Calu3 (cell line): ENCODE measurements at regions not wholly inside any gene's neighbourhood (a gene's known extent, or its start where the extent isn't known, plus 50 kb on each side); places are given as distances from the start of the nearest gene placed in this dataset.

ENCODE experiments used
- BruUV-seq: library from RNA; stranded (reverse); fragments of 400-500 nt; replicated peaks from 2 replicates; lab custom pipeline; 2021; lab: Mats Ljungman, UMichigan
- CTCF ChIA-PET: fragments of 300-600 bp; sonication (Branson Sonifier 250); formaldehyde crosslinking; loops from one replicate; lab custom pipeline; 2022; ENCODE audit warnings: antibody characterized with exemption; lab: Charles Lee
- DNase-seq: peaks from one replicate; pipeline ENCODE4 v3.0.0; 2022
- H3K27ac Mint-ChIP-seq: one replicate; pipeline ENCODE4 v1.8.0; 2022; ENCODE audit warnings: mixed read lengths; ENCODE audit not compliant: unreplicated experiment
- H3K27me3 Mint-ChIP-seq: one replicate; pipeline ENCODE4 v1.8.0; 2022; ENCODE audit warnings: mixed read lengths; ENCODE audit not compliant: unreplicated experiment
- H3K36me3 Mint-ChIP-seq: one replicate; pipeline ENCODE4 v1.8.0; 2022; ENCODE audit warnings: mild to moderate bottlenecking, moderate library complexity, mixed read lengths; ENCODE audit not compliant: insufficient read depth, unreplicated experiment
- H3K4me1 Mint-ChIP-seq: one replicate; pipeline ENCODE4 v1.8.0; 2022; ENCODE audit warnings: mild to moderate bottlenecking, low read depth, mixed read lengths; ENCODE audit not compliant: unreplicated experiment
- H3K4me3 Mint-ChIP-seq: one replicate; pipeline ENCODE4 v1.8.0; 2022; ENCODE audit warnings: mild to moderate bottlenecking, low read depth, moderate library complexity, mixed read lengths; ENCODE audit not compliant: unreplicated experiment
- H3K9me3 Mint-ChIP-seq: one replicate; pipeline ENCODE4 v1.8.0; 2022; ENCODE audit warnings: low read depth, mixed read lengths; ENCODE audit not compliant: unreplicated experiment
- intact Hi-C: fragments of 100-400 bp; cut with micrococcal nuclease; formaldehyde crosslinking; loops from one replicate; pipeline ENCODE4 v1.10.0; 2022; ENCODE audit not compliant: unreplicated experiment
- TF ChIP-seq, protein P1 (sequence below): fragments of 200-600 bp; IDR thresholded peaks from one replicate; pipeline ENCODE4 v1.8.0; 2022; ENCODE audit warnings: antibody characterized with exemption; ENCODE audit not compliant: unreplicated experiment

DNA sequence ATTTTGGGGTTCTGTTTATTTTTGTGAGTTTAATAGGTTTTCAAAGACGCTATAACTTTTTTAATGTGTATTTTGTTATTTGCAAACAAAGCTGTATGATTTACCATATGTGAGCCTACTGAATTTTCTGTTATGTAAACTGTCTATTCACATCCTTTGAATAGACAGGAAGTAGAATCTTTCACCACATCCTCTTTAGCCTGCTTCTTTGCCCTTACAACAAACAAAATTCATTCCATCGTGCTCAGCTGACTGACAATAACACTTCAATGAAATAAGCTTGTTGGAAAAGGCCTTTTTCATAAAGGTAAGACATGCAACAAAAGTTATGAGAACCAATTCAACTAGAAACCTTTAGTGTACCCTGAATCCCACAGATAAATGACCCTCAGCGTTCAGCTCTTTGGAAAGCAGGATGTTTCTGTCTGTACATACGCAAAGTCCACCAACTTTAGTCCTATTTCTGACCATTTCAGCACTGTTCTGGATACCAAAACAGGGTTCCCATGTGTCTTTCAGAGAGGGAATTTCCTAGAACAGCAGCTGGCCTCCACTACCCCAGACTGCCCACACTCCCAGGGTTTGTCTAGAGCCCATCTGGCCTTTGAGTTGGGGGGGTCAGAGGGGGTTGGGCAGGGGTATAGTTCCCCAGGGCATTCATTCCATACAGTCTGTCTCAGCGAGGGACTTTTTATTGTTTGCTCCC lies 71.3 kb downstream of the DUSP6 start:
- TF ChIP-seq, protein P1, sequence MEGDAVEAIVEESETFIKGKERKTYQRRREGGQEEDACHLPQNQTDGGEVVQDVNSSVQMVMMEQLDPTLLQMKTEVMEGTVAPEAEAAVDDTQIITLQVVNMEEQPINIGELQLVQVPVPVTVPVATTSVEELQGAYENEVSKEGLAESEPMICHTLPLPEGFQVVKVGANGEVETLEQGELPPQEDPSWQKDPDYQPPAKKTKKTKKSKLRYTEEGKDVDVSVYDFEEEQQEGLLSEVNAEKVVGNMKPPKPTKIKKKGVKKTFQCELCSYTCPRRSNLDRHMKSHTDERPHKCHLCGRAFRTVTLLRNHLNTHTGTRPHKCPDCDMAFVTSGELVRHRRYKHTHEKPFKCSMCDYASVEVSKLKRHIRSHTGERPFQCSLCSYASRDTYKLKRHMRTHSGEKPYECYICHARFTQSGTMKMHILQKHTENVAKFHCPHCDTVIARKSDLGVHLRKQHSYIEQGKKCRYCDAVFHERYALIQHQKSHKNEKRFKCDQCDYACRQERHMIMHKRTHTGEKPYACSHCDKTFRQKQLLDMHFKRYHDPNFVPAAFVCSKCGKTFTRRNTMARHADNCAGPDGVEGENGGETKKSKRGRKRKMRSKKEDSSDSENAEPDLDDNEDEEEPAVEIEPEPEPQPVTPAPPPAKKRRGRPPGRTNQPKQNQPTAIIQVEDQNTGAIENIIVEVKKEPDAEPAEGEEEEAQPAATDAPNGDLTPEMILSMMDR = no peak
- BruUV-seq = no TSS peak

DNA sequence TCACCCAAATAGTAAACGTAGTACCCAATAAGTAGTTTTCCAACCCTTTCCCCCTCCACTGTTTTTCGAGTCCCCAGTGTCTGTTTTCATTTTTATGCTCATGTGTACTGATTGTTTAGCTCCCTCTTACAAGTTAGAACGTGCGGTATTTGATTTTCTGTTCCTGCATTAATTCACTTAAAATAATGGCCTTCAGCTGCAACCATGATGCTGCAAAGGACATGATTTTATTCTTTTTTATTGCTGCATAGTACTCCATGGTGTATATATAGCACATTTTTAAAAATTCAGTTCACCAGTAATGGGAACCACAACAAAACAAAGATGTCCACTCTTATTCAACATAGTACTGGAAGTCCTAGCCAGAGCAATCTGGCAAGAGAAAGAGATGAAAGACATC lies 72.8 kb downstream of the DUSP6 start:
- Mint-ChIP-seq H3K27ac (no peak overlapping the region), H3K36me3 (no peaks in the 10 kb centered on the region), H3K27me3 (no peaks in the 10 kb centered on the region), H3K4me1 (no peaks in the 10 kb centered on the region), H3K9me3 (no peaks in the 10 kb centered on the region), H3K4me3 (no peak overlapping the region)
- DNase-seq = no peak
- TF ChIP-seq, protein P1 = no peak
- intact Hi-C loops = no loop called here
- BruUV-seq = no TSS peak
- CTCF ChIA-PET = no interaction called here

More for the DNA sequence above, 71.3 kb downstream of the DUSP6 start:
- Mint-ChIP-seq H3K27me3 (no peaks in the 10 kb centered on the region), H3K4me1 (no peaks in the 10 kb centered on the region), H3K27ac (no peak overlapping the region), H3K36me3 (no peaks in the 10 kb centered on the region), H3K4me3 (no peak overlapping the region), H3K9me3 (no peaks in the 10 kb centered on the region)
- CTCF ChIA-PET = interaction anchor here (0.6 kb wide), 2 partner anchors 8 to 50 kb away, joined by 3 to 6 read pairs; no protein-coding TSS in a partner anchor
- DNase-seq = no peak
- intact Hi-C loops = loop anchor here (10.0 kb wide), 1 partner anchor 184 kb away; no protein-coding TSS in a partner anchor

DNA sequence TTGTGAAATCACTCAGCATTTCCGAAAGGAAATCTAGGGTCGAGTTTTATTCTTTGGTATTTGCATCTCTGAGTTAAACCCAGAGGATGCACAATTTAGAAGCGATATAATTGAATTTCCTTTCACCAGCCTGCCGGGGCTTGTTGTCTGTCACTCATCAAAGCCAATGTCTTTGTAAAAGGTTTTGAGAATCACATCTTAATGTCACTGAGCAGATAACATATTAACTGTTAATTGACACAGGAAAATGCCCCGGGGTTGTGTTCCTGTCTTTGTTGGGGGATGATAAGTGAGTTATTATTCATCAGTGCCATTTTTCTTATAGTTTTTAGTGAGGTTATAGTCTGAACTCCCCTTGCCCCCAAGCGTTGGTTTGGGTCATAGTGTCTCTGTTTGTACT lies 73.4 kb downstream of the DUSP6 start:
- Mint-ChIP-seq H3K27me3 (no peaks in the 10 kb centered on the region), H3K27ac (no peak overlapping the region), H3K36me3 (no peaks in the 10 kb centered on the region), H3K4me3 (no peak overlapping the region), H3K4me1 (no peaks in the 10 kb centered on the region), H3K9me3 (no peaks in the 10 kb centered on the region)
- TF ChIP-seq, protein P1 = no peak
- no TSS peak for BruUV-seq
- DNase-seq = no peak
- CTCF ChIA-PET = no interaction called here
- intact Hi-C loops = no loop called here

DNA sequence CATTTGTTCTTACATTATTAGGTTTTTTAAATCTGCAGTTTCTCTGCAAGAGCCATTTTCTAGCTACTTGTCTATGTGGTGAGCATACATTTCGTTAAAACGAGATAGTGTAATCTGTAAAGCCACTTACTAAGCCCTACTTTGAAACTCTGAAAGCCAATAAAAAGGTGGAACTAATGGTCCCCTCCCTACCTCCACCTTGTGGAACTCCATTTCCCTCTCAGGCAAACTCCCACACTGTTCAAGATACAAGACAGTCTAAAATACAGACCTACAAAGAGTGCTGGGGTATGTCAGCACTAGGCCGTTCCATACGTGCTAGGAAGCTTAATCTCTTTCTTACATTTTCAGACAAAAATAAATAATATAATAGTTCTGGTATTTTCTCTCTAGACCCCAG lies 74.1 kb downstream of the DUSP6 start:
- no peak overlapping the region for H3K27ac Mint-ChIP-seq
- TF ChIP-seq, protein P1 = no peak
- intact Hi-C loops = no loop called here
- H3K36me3 Mint-ChIP-seq = no peaks in the 10 kb centered on the region
- no TSS peak for BruUV-seq
- H3K9me3 Mint-ChIP-seq = no peaks in the 10 kb centered on the region
- no peak for DNase-seq
- no peak overlapping the region for H3K4me3 Mint-ChIP-seq
- no peaks in the 10 kb centered on the region for H3K27me3 Mint-ChIP-seq
- CTCF ChIA-PET = no interaction called here
- H3K4me1 Mint-ChIP-seq = no peaks in the 10 kb centered on the region
